CD4-positive, CD25-positive, alpha-beta regulatory T cell (primary cell): ENCODE measurements at regions not wholly inside any gene's neighbourhood (a gene's known extent, or its start where the extent isn't known, plus 50 kb on each side); places are given as distances from the start of the nearest gene placed in this dataset.
"Not testable (repeated sequence)": the region's sequence is repeated elsewhere in the genome, so short reads cannot be mapped to it uniquely, and the experiment has no call there.

ENCODE experiments used
- ATAC-seq, 2 donors: fragments of 150-1000 bp; cut with Tn5 transposase; one replicate each; pipeline ENCODE4 v1.10.0; 2021; ENCODE audit warnings: low read depth in 2 of 2, moderate number of reproducible peaks in 2 of 2, moderate library complexity in 1 of 2
- DNase-seq, 3 donors: peaks; one replicate each; pipeline versions ENCODE4 v3.0.0 to v3.0.0-alpha.2; 2012 to 2022; ENCODE audit warnings: mixed read lengths in 1 of 3
- H3K27ac ChIP-seq: one replicate; pipeline ENCODE4 v1.7.0; 2013; ENCODE audit warnings: mild to moderate bottlenecking, low read length; ENCODE audit not compliant: insufficient read depth, poor library complexity, severe bottlenecking
- H3K27me3 ChIP-seq: one replicate; pipeline ENCODE4 v1.7.0; 2013; ENCODE audit warnings: low read length; ENCODE audit not compliant: control insufficient read depth, insufficient read depth
- H3K36me3 ChIP-seq: one replicate; pipeline ENCODE4 v1.7.0; 2013; ENCODE audit warnings: mild to moderate bottlenecking, low read length, moderate library complexity; ENCODE audit not compliant: control insufficient read depth, insufficient read depth
- H3K4me1 ChIP-seq: 2 replicates; pipeline ENCODE4 v1.7.0; 2013; ENCODE audit warnings: mild to moderate bottlenecking, low read length; ENCODE audit not compliant: insufficient read depth, control insufficient read depth, poor library complexity, severe bottlenecking
- H3K4me3 ChIP-seq: one replicate; pipeline ENCODE4 v1.7.0; 2013; ENCODE audit warnings: low read depth, mild to moderate bottlenecking, low read length, moderate library complexity
- H3K9me3 ChIP-seq, 2 experiments: 1 replicate in 1 of 2; 2 replicates in 1 of 2; pipeline ENCODE4 v1.7.0; 2013; ENCODE audit warnings: low read length in 2 of 2, mild to moderate bottlenecking in 1 of 2, moderate library complexity in 1 of 2; ENCODE audit not compliant: control insufficient read depth in 2 of 2
- H3K27ac Mint-ChIP-seq, 3 donors: one replicate each; pipeline ENCODE4 v1.8.0; 2020 to 2022; ENCODE audit warnings: mild to moderate bottlenecking in 3 of 3, mixed read lengths in 3 of 3, moderate library complexity in 2 of 3
- H3K27me3 Mint-ChIP-seq: one replicate; pipeline ENCODE4 v1.8.0; 2022; ENCODE audit warnings: mild to moderate bottlenecking, mixed read lengths
- H3K36me3 Mint-ChIP-seq: one replicate; pipeline ENCODE4 v1.8.0; 2020; ENCODE audit warnings: mixed read lengths
- H3K4me1 Mint-ChIP-seq, 4 donors: one replicate each; pipeline ENCODE4 v1.8.0; 2020 to 2022; ENCODE audit warnings: mixed read lengths in 4 of 4, mild to moderate bottlenecking in 1 of 4
- H3K4me3 Mint-ChIP-seq, 4 donors: one replicate each; pipeline ENCODE4 v1.8.0; 2020 to 2022; ENCODE audit warnings: mild to moderate bottlenecking in 4 of 4, mixed read lengths in 4 of 4, moderate library complexity in 3 of 4
- H3K9me3 Mint-ChIP-seq, 7 donors: one replicate each; pipeline ENCODE4 v1.8.0; 2020 to 2022; ENCODE audit warnings: mixed read lengths in 7 of 7, mild to moderate bottlenecking in 3 of 7, moderate library complexity in 2 of 7

- Histone ChIP-seq H3K4me1 (no peaks in the 10 kb centered on the region), H3K27me3 (no peaks in the 10 kb centered on the region), H3K27ac (no peak overlapping the region), H3K9me3 (peaks cover 0 to 4% of the 10 kb centered on the region in 2 experiments), H3K4me3 (no peak overlapping the region), H3K36me3 (no peaks in the 10 kb centered on the region)
- Mint-ChIP-seq H3K4me1 (no peaks in the 10 kb centered on the region), H3K27ac (no peak overlapping the region), H3K4me3 (no peak overlapping the region), H3K9me3 (peaks cover 0 to 5% (median 0%) of the 10 kb centered on the region in 7 donors), H3K27me3 (no peaks in the 10 kb centered on the region), H3K36me3 (no peaks in the 10 kb centered on the region)
- DNase-seq: no peak
- no peak for ATAC-seq
Measured at GRCh38 chr3:145457825-145458552, 703.0 kb downstream of the PLOD2 start.

DNA sequence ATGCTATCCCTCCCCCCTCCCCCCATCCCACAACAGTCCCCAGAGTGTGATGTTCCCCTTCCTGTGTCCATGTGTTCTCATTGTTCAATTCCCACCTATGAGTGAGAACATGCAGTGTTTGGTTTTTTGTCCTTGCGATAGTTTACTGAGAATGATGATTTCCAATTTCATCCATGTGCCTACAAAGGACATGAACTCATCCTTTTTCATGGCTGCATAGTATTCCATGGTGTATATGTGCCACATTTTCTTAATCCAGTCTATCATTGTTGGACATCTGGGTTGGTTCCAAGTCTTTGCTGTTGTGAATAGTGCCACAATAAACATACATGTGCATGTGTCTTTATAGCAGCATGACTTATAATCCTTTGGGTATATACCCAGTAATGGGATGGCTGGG, 701.3 kb downstream of the PLOD2 start:
- not testable (repeated sequence) for H3K4me3 ChIP-seq, H3K9me3 Mint-ChIP-seq, H3K27me3 Mint-ChIP-seq, H3K4me1 ChIP-seq, DNase-seq, H3K4me3 Mint-ChIP-seq, H3K36me3 ChIP-seq, H3K27ac Mint-ChIP-seq, ATAC-seq, H3K27ac ChIP-seq, H3K9me3 ChIP-seq, H3K27me3 ChIP-seq, H3K36me3 Mint-ChIP-seq, H3K4me1 Mint-ChIP-seq

- Mint-ChIP-seq H3K4me3 (no peak overlapping the region), H3K27ac (no peak overlapping the region), H3K36me3 (no peaks in the 10 kb centered on the region), H3K27me3 (no peaks in the 10 kb centered on the region), H3K9me3 (peaks cover 0 to 7% (median 1%) of the 10 kb centered on the region in 7 donors), H3K4me1 (no peaks in the 10 kb centered on the region)
- no peaks in the 10 kb centered on the region for H3K27me3 ChIP-seq
- H3K4me1 ChIP-seq: no peaks in the 10 kb centered on the region
- DNase-seq: no peak
- no peak overlapping the region for H3K4me3 ChIP-seq
- H3K27ac ChIP-seq: no peak overlapping the region
- H3K36me3 ChIP-seq: no peaks in the 10 kb centered on the region
- no peak for ATAC-seq
- no peaks in the 10 kb centered on the region for H3K9me3 ChIP-seq
Measured at GRCh38 chr3:145471976-145472375, 689.0 kb downstream of the PLOD2 start.

DNA sequence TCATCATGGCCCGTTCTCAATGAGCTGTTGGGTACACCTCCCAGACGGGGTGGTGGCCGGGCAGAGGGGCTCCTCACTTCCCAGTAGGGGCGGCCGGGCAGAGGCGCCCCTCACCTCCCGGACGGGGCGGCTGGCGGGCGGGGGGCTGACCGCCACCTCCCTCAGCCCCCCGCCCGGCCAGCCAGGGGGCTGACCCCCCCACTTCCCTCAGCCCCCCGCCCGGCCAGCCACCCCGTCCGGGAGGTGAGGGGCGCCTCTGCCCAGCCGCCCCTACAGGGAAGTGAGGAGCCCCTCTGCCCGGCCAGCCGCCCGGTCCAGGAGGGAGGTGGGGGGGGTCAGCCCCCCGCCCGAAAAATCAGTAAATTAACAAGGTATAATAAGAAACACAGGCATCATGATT, 678.2 kb downstream of the PLOD2 start:
- peaks cover 0 to 16% (median 0%) of the 10 kb centered on the region in 7 donors for H3K9me3 Mint-ChIP-seq
- ATAC-seq, H3K27me3 Mint-ChIP-seq, DNase-seq, H3K4me1 Mint-ChIP-seq, H3K4me3 ChIP-seq, H3K9me3 ChIP-seq, H3K36me3 ChIP-seq, H3K27ac ChIP-seq, H3K27ac Mint-ChIP-seq, H3K4me1 ChIP-seq, H3K4me3 Mint-ChIP-seq, H3K27me3 ChIP-seq, H3K36me3 Mint-ChIP-seq: not testable (repeated sequence)

DNA sequence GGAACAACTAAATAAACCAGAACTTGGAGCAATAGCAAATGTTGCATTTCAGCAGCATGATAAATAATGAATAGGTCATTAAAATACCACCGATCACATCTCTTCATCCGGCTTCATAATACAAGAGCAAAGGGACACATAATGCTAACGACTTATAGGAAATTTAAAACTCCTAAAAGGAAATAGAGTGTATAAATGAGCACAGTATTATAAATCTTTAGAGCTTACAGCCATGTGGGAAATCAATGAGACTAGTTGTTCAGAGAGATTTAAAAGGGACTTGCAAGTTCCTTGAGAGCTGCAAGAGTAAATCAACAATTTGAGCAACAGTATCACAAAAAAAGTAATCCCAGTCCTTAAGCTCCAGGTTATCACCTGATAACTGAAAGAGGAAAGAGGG, 677.0 kb downstream of the PLOD2 start:
- no peaks in the 10 kb centered on the region for H3K4me1 ChIP-seq
- H3K4me3 ChIP-seq: no peak overlapping the region
- ATAC-seq (no peak), DNase-seq (no peak)
- no peak overlapping the region for H3K27ac Mint-ChIP-seq
- no peak overlapping the region for H3K4me3 Mint-ChIP-seq
- no peaks in the 10 kb centered on the region for H3K36me3 Mint-ChIP-seq
- no peaks in the 10 kb centered on the region for H3K27me3 Mint-ChIP-seq
- H3K4me1 Mint-ChIP-seq: no peaks in the 10 kb centered on the region
- peaks cover 0 to 17% (median 0%) of the 10 kb centered on the region in 7 donors for H3K9me3 Mint-ChIP-seq
- H3K27me3 ChIP-seq: no peaks in the 10 kb centered on the region
- no peaks in the 10 kb centered on the region for H3K9me3 ChIP-seq
- H3K36me3 ChIP-seq: no peaks in the 10 kb centered on the region
- H3K27ac ChIP-seq: no peak overlapping the region

GRCh38 chr3:145489011-145489410, 672.0 kb downstream of the PLOD2 start:
- DNase-seq: no peak

GRCh38 chr3:145490088-145491048, 670.6 kb downstream of the PLOD2 start:
- H3K9me3 Mint-ChIP-seq: peaks cover 0 to 9% (median 2%) of the 10 kb centered on the region in 7 donors
- Histone ChIP-seq H3K4me3 (no peak overlapping the region), H3K27ac (no peak overlapping the region), H3K4me1 (no peaks in the 10 kb centered on the region), H3K36me3 (no peaks in the 10 kb centered on the region), H3K9me3 (peaks cover 0 to 2% of the 10 kb centered on the region in 2 experiments), H3K27me3 (no peaks in the 10 kb centered on the region)
- no peak for DNase-seq
- no peaks in the 10 kb centered on the region for H3K36me3 Mint-ChIP-seq
- ATAC-seq: no peak
- no peak overlapping the region for H3K4me3 Mint-ChIP-seq
- H3K27ac Mint-ChIP-seq: no peak overlapping the region
- no peaks in the 10 kb centered on the region for H3K4me1 Mint-ChIP-seq
- no peaks in the 10 kb centered on the region for H3K27me3 Mint-ChIP-seq

More at GRCh38 chr3:145489011-145489410, 672.0 kb downstream of the PLOD2 start:
- H3K4me1 ChIP-seq: no peaks in the 10 kb centered on the region
- H3K4me1 Mint-ChIP-seq: no peaks in the 10 kb centered on the region
- H3K9me3 Mint-ChIP-seq: peaks cover 0 to 11% (median 1%) of the 10 kb centered on the region in 7 donors
- H3K4me3 ChIP-seq: no peak overlapping the region
- no peaks in the 10 kb centered on the region for H3K36me3 ChIP-seq
- no peak overlapping the region for H3K27ac ChIP-seq
- H3K27me3 ChIP-seq: no peaks in the 10 kb centered on the region
- no peak for ATAC-seq
- H3K4me3 Mint-ChIP-seq: no peak overlapping the region
- H3K36me3 Mint-ChIP-seq: no peaks in the 10 kb centered on the region
- H3K27ac Mint-ChIP-seq: no peak overlapping the region
- peaks cover 0 to 2% of the 10 kb centered on the region in 2 experiments for H3K9me3 ChIP-seq
- H3K27me3 Mint-ChIP-seq: no peaks in the 10 kb centered on the region
